GM12878 (cell line): ENCODE measurements at regions not wholly inside any gene's neighbourhood (a gene's known extent, or its start where the extent isn't known, plus 50 kb on each side); places are given as distances from the start of the nearest gene placed in this dataset.

Source experiments
- ATAC-seq: fragments of 200-7000 bp; cut with Tn5 transposase; 3 replicates; pipeline ENCODE4 v1.9.1; 2020; ENCODE audit warnings: mild to moderate bottlenecking, moderate library complexity
- BruUV-seq: library from RNA; stranded (reverse); fragments of 400-500 nt; replicated peaks from 2 replicates; lab custom pipeline; 2021; lab: Mats Ljungman, UMichigan
- CTCF ChIA-PET: fragments of 300-600 bp; sonication (Branson Sonifier 250); formaldehyde crosslinking; extraction: SDS; loops from one replicate; lab custom pipeline; 2021; ENCODE audit warnings: inconsistent platforms; lab: Yijun Ruan, JAX
- POLR2A ChIA-PET: fragments of 350-600 bp; formaldehyde crosslinking; extraction: SDS; loops from one replicate; lab custom pipeline; 2021; ENCODE audit warnings: inconsistent platforms; lab: Charles Lee
- RAD21 ChIA-PET: fragments of 300-600 bp; sonication (Branson Sonifier 250); formaldehyde crosslinking; loops from one replicate; lab custom pipeline; 2023; ENCODE audit warnings: antibody characterized with exemption; ENCODE audit not compliant: unreplicated experiment; lab: Charles Lee
- SMC1A ChIA-PET: fragments of 300-600 bp; sonication (Branson Sonifier 250); formaldehyde crosslinking; loops from one replicate; lab custom pipeline; 2023; ENCODE audit not compliant: unreplicated experiment, uncharacterized antibody; lab: Charles Lee
- DNase-seq: peaks from one replicate; pipeline ENCODE4 v3.0.0-alpha.2; 2011; ENCODE audit warnings: low read depth, low spot score
- FAIRE-seq: peaks from 3 replicates; lab custom pipeline; 2011; peaks lifted over from hg19 to GRCh38; lab: Jason Lieb, UNC
- H2AFZ ChIP-seq: 2 replicates; pipeline ENCODE4 v1.6.0; 2011; ENCODE audit warnings: low read depth, low read length, control low read depth; ENCODE audit not compliant: control insufficient read depth
- H3K27ac ChIP-seq: 2 replicates; pipeline ENCODE4 v1.5.1; 2011; ENCODE audit warnings: control low read depth; ENCODE audit not compliant: control insufficient read depth, insufficient read depth
- H3K27me3 ChIP-seq, 2 experiments: replicated peaks in 1 of 2; 2 replicates each; pipeline versions ENCODE4 v1.6.0 to v1.6.1; 2011; ENCODE audit warnings: low read length in 1 of 2; ENCODE audit not compliant: control insufficient read depth in 2 of 2, insufficient read depth in 2 of 2
- H3K36me3 ChIP-seq, 2 experiments: 2 replicates each; pipeline ENCODE4 v1.5.1; 2011; ENCODE audit warnings: low read length in 1 of 2; ENCODE audit not compliant: control insufficient read depth in 2 of 2, insufficient read depth in 2 of 2
- H3K4me1 ChIP-seq: 2 replicates; pipeline ENCODE4 v1.6.1; 2011; ENCODE audit warnings: mild to moderate bottlenecking, low read length, moderate library complexity, mixed read lengths; ENCODE audit not compliant: control insufficient read depth, insufficient read depth
- H3K4me2 ChIP-seq: 2 replicates; pipeline ENCODE4 v1.6.0; 2011; ENCODE audit warnings: control low read depth; ENCODE audit not compliant: control insufficient read depth, insufficient read depth
- H3K4me3 ChIP-seq: fragments of 200-600 bp; sonication (generic); 2 replicates; pipeline ENCODE4 v1.5.1; 2016
- H3K79me2 ChIP-seq: 2 replicates; pipeline ENCODE4 v1.6.0; 2011; ENCODE audit warnings: low read length; ENCODE audit not compliant: control insufficient read depth, insufficient read depth
- H3K9ac ChIP-seq: 2 replicates; pipeline ENCODE4 v1.8.0; 2011; ENCODE audit warnings: low read length, control low read depth, mixed read lengths; ENCODE audit not compliant: control insufficient read depth, insufficient read depth
- H3K9me3 ChIP-seq: replicated peaks from 3 replicates; pipeline ENCODE4 v1.5.1; 2011; ENCODE audit warnings: mild to moderate bottlenecking, low read length; ENCODE audit not compliant: control insufficient read depth, insufficient read depth
- H4K20me1 ChIP-seq: 2 replicates; pipeline ENCODE4 v1.6.0; 2011; ENCODE audit not compliant: control insufficient read depth, insufficient read depth
- BACH1 ChIP-seq: fragments of 450-650 bp; IDR thresholded peaks from 2 replicates; pipeline ENCODE4 v1.6.1; 2017; ENCODE audit warnings: mild to moderate bottlenecking, borderline replicate concordance
- BCLAF1 ChIP-seq: fragments of 450-650 bp; IDR thresholded peaks from 2 replicates; pipeline ENCODE4 v1.6.1; 2017; ENCODE audit warnings: antibody characterized with exemption, mild to moderate bottlenecking, moderate library complexity
- EZH2 ChIP-seq: IDR thresholded peaks from 2 replicates; pipeline ENCODE4 v1.6.1; 2012; ENCODE audit warnings: low read depth, mild to moderate bottlenecking, control low read depth, inconsistent platforms, low read length, borderline replicate concordance; ENCODE audit not compliant: control insufficient read depth
- RAD51 ChIP-seq: fragments of 450-650 bp; IDR thresholded peaks from 2 replicates; pipeline ENCODE4 v1.6.1; 2016; ENCODE audit warnings: moderate library complexity, mild to moderate bottlenecking, inconsistent platforms
- SMAD5 ChIP-seq: IDR thresholded peaks from 2 replicates; pipeline ENCODE4 v1.6.1; 2016; ENCODE audit warnings: antibody characterized with exemption, low read depth
- ZNF207 ChIP-seq: fragments of 450-650 bp; IDR thresholded peaks from 2 replicates; pipeline ENCODE4 v1.6.1; 2014; ENCODE audit warnings: antibody characterized with exemption, mild to moderate bottlenecking, borderline replicate concordance
- in situ Hi-C: fragments of 300-500 bp; cut with MboI; formaldehyde crosslinking; loops from 9 replicates; pipeline ENCODE4 v1.14.3; 2018; ENCODE audit warnings: mixed read lengths
- intact Hi-C: fragments of 100-400 bp; cut with micrococcal nuclease; formaldehyde crosslinking; loops from one replicate; pipeline ENCODE4 v1.14.2; 2022; ENCODE audit not compliant: unreplicated experiment

DNA sequence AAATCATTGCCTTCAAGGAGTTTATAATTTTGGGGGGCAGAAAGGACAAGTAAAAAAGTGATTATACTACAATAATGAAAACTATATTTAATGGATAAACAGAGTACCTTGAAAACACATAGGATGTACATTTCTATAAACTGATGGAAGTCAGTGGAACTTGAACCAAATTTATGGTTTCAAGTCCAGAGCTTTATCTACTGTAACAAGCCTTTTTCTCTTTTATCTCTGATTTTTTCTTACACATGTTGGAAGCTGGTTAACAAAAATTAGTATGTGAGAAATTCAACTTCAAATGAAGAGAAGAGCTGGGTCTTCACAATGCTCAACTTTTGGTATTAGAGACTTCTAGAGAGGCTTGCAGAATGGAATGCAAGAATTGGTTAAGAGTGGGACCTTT, 393.6 kb downstream of the LMO7 start:
- intact Hi-C loops, result no loop called here
- no peak overlapping the region for H3K4me2 ChIP-seq
- no peaks in the 10 kb centered on the region for H3K9me3 ChIP-seq
- no peaks in the 10 kb centered on the region for H3K36me3 ChIP-seq
- no peak overlapping the region for H3K9ac ChIP-seq
- H3K27me3 ChIP-seq, result no peaks in the 10 kb centered on the region
- ATAC-seq (no peak), DNase-seq (no peak), FAIRE-seq (no peak)
- H2AFZ ChIP-seq, result no peak overlapping the region
- H3K27ac ChIP-seq, result no peak overlapping the region
- POLR2A ChIA-PET, result interaction anchor here (0.5 kb wide), 1 partner anchor 349 kb away, joined by 3 read pairs; no protein-coding TSS in a partner anchor
- H3K4me1 ChIP-seq, result no peaks in the 10 kb centered on the region
- RAD21 ChIA-PET, result interaction anchor here (0.9 to 1.1 kb wide), 2 partner anchors 18 to 160 kb away, joined by 3 read pairs; no protein-coding TSS in a partner anchor
- H3K79me2 ChIP-seq, result no peaks in the 10 kb centered on the region
- SMC1A ChIA-PET, result interaction anchor here (0.6 to 1.7 kb wide), 5 partner anchors 12 to 160 kb away, joined by 3 to 6 read pairs (median 4); no protein-coding TSS in a partner anchor
- no TSS peak for BruUV-seq
- no peak for TF ChIP-seq BACH1
- TF ChIP-seq BCLAF1, result no peak
- no peak for TF ChIP-seq SMAD5
- no peak for TF ChIP-seq EZH2
- TF ChIP-seq RAD51, result no peak
- TF ChIP-seq ZNF207, result no peak
- no peaks in the 10 kb centered on the region for H4K20me1 ChIP-seq
- no peak overlapping the region for H3K4me3 ChIP-seq
- CTCF ChIA-PET, result interaction anchor here (0.7 to 2.1 kb wide), 6 partner anchors 9 to 334 kb away, joined by 3 to 9 read pairs (median 4); no protein-coding TSS in a partner anchor
- in situ Hi-C loops, result no loop called here
